ENCODE measurements at regions not wholly inside any gene's neighbourhood (a gene's known extent, or its start where the extent isn't known, plus 50 kb on each side); places are given as distances from the start of the nearest gene placed in this dataset.

GRCh38 chr2:67108231-67108630 is 288.9 kb upstream of the ETAA1 start:
- TF ChIP-seq CTCF (IDR thresholded peaks at IDR 0.05; ENCODE audit: insufficient read depth, low read length) (no peak), SPI1 (IDR thresholded peaks at IDR 0.05; ENCODE audit: borderline replicate concordance, low read depth) (no peak), POLR2AphosphoS5 (IDR thresholded peaks at IDR 0.05; ENCODE audit: low read depth) (no peak), GABPA (IDR thresholded peaks at IDR 0.05; ENCODE audit: low read depth) (no peak)
